HCT116 (cell line): ENCODE measurements at regions not wholly inside any gene's neighbourhood (a gene's known extent, or its start where the extent isn't known, plus 50 kb on each side); places are given as distances from the start of the nearest gene placed in this dataset.

Experiments used
- ATAC-seq: fragments of 200-7000 bp; cut with Tn5 transposase; 2 replicates; pipeline ENCODE4 v1.9.1; 2020; ENCODE audit warnings: mild to moderate bottlenecking, moderate library complexity
- BruUV-seq: library from RNA; stranded (reverse); fragments of 400-500 nt; replicated peaks from 2 replicates; lab custom pipeline; 2021; lab: Mats Ljungman, UMichigan
- CTCF ChIA-PET: fragments of 300-600 bp; sonication (Branson Sonifier 250); formaldehyde crosslinking; loops from one replicate; lab custom pipeline; 2021; ENCODE audit warnings: antibody characterized with exemption; lab: Charles Lee
- POLR2A ChIA-PET: fragments of 300-600, 350-600 bp; sonication (Branson Sonifier 250); formaldehyde crosslinking; loops from one replicate; lab custom pipeline; 2021; ENCODE audit warnings: antibody characterized with exemption; lab: Charles Lee
- RAD21 ChIA-PET, 2 experiments: fragments of 300-600 bp; sonication (Branson Sonifier 250); formaldehyde crosslinking; loops; one replicate each; lab custom pipeline; 2023; ENCODE audit warnings: low total read pairs in 2 of 2; ENCODE audit not compliant: uncharacterized antibody in 2 of 2, unreplicated experiment in 2 of 2, low non-redundant PET in 1 of 2; lab: Charles Lee
- DNase-seq: peaks from one replicate; pipeline ENCODE4 v3.0.0-alpha.2; 2010; ENCODE audit warnings: low read depth, low spot score
- H2AFZ ChIP-seq: fragments of 200-600 bp; shearing (Covaris generic), sonication (generic); 2 replicates; pipeline ENCODE4 v1.6.1; 2017; ENCODE audit warnings: low read depth, mixed run types, mixed read lengths, antibody characterized with exemption, low read length; ENCODE audit not compliant: poor library complexity, severe bottlenecking
- H3K27ac ChIP-seq: 2 replicates; pipeline ENCODE4 v1.5.1; 2012; ENCODE audit warnings: low read depth, low read length
- H3K27me3 ChIP-seq: fragments of 200-600 bp; sonication (generic); 2 replicates; pipeline ENCODE4 v1.6.1; 2016; ENCODE audit warnings: mixed run types, low read length, mixed read lengths; ENCODE audit not compliant: insufficient read depth
- H3K36me3 ChIP-seq, 2 experiments: fragments of 200-500 bp in 1 of 2; fragments of 200-600 bp in 1 of 2; sonication (Bioruptor generic) in 1 of 2; sonication (generic) in 1 of 2; 2 replicates each; pipeline versions ENCODE4 v1.5.1 to v1.6.1; 2014 to 2016; ENCODE audit warnings: low read length in 2 of 2, inconsistent platforms in 1 of 2, mixed read lengths in 1 of 2, mixed run types in 1 of 2; ENCODE audit not compliant: insufficient read depth in 2 of 2, control insufficient read depth in 1 of 2
- H3K4me1 ChIP-seq, 2 experiments: fragments of 200-600 bp in 1 of 2; sonication (generic) in 1 of 2; 2 replicates each; pipeline versions ENCODE4 v1.5.1 to v1.6.1; 2012 to 2017; ENCODE audit warnings: low read length in 2 of 2, inconsistent platforms in 1 of 2, mild to moderate bottlenecking in 1 of 2, mixed read lengths in 1 of 2, mixed run types in 1 of 2, moderate library complexity in 1 of 2; ENCODE audit not compliant: insufficient read depth in 2 of 2, control insufficient read depth in 1 of 2
- H3K4me2 ChIP-seq: fragments of 200-600 bp; sonication (generic); 2 replicates; pipeline ENCODE4 v1.6.1; 2017; ENCODE audit warnings: mixed run types, low read length, mixed read lengths
- H3K4me3 ChIP-seq, 2 experiments: fragments of 200-600 bp in 1 of 2; sonication (generic) in 1 of 2; replicated peaks in 1 of 2; 2 replicates each; pipeline ENCODE4 v1.5.1; 2011 to 2016; ENCODE audit warnings: low read length in 2 of 2, control low read depth in 1 of 2, low read depth in 1 of 2, mild to moderate bottlenecking in 1 of 2, mixed read lengths in 1 of 2, mixed run types in 1 of 2
- H3K79me2 ChIP-seq: fragments of 200-600 bp; sonication (generic); 2 replicates; pipeline ENCODE4 v1.6.1; 2017; ENCODE audit warnings: mild to moderate bottlenecking, mixed run types, low read length, moderate library complexity, mixed read lengths; ENCODE audit not compliant: insufficient read depth
- H3K9ac ChIP-seq: fragments of 200-600 bp; sonication (generic); 2 replicates; pipeline ENCODE4 v1.6.1; 2016; ENCODE audit warnings: low read length, mixed read lengths
- H3K9me2 ChIP-seq: fragments of 200-600 bp; sonication (generic), shearing (Covaris generic); 2 replicates; pipeline ENCODE4 v1.6.1; 2017; ENCODE audit warnings: mixed run types, mild to moderate bottlenecking, moderate library complexity; ENCODE audit not compliant: insufficient read depth
- H3K9me3 ChIP-seq, 2 experiments: fragments of 200-500 bp in 1 of 2; fragments of 200-600 bp in 1 of 2; sonication (Bioruptor generic) in 1 of 2; sonication (generic) in 1 of 2; 2 replicates each; pipeline ENCODE4 v1.6.1; 2014 to 2017; ENCODE audit warnings: low read length in 2 of 2, mixed read lengths in 2 of 2, inconsistent platforms in 1 of 2, low read depth in 1 of 2, mild to moderate bottlenecking in 1 of 2, mixed run types in 1 of 2, moderate library complexity in 1 of 2; ENCODE audit not compliant: control insufficient read depth in 1 of 2, insufficient read depth in 1 of 2
- H4K20me1 ChIP-seq: fragments of 200-600 bp; sonication (generic), shearing (Covaris generic); 2 replicates; pipeline ENCODE4 v1.6.1; 2017; ENCODE audit warnings: mixed run types, mild to moderate bottlenecking, moderate library complexity; ENCODE audit not compliant: insufficient read depth
- CBX3 ChIP-seq: IDR thresholded peaks from 2 replicates; pipeline ENCODE4 v1.6.1; 2012; ENCODE audit warnings: low read depth
- CEBPB ChIP-seq: IDR thresholded peaks from 2 replicates; pipeline ENCODE4 v1.6.1; 2012; ENCODE audit warnings: low read depth
- EGR1 ChIP-seq: IDR thresholded peaks from 2 replicates; pipeline ENCODE4 v1.6.1; 2012; ENCODE audit warnings: low read depth
- EZH2 ChIP-seq: fragments of 200-600 bp; sonication (generic); IDR thresholded peaks from 2 replicates; pipeline ENCODE4 v1.6.1; 2017; ENCODE audit warnings: antibody characterized with exemption, mixed run types
- EZH2phosphoT487 ChIP-seq: fragments of 200-600 bp; IDR thresholded peaks from 2 replicates; pipeline ENCODE4 v1.6.1; 2018; ENCODE audit warnings: antibody characterized with exemption, borderline replicate concordance
- FOSL1 ChIP-seq: IDR thresholded peaks from 2 replicates; pipeline ENCODE4 v1.6.1; 2012; ENCODE audit warnings: low read depth
- JUND ChIP-seq: IDR thresholded peaks from 2 replicates; pipeline ENCODE4 v1.6.1; 2012
- POLR2A ChIP-seq: IDR thresholded peaks from 2 replicates; pipeline ENCODE4 v1.7.0; 2011; ENCODE audit warnings: borderline replicate concordance; ENCODE audit not compliant: insufficient read depth, insufficient read length; ENCODE audit errors: extremely low read depth
- POLR2AphosphoS5 ChIP-seq: IDR thresholded peaks from 2 replicates; pipeline ENCODE4 v1.6.1; 2011; ENCODE audit warnings: mild to moderate bottlenecking, low read depth, low read length, moderate library complexity
- RAD21 ChIP-seq: IDR thresholded peaks from 2 replicates; pipeline ENCODE4 v1.6.1; 2012; ENCODE audit warnings: low read depth, mild to moderate bottlenecking
- SIN3A ChIP-seq: IDR thresholded peaks from 2 replicates; pipeline ENCODE4 v1.6.1; 2012; ENCODE audit warnings: low read depth
- SRF ChIP-seq: IDR thresholded peaks from 2 replicates; pipeline ENCODE4 v1.6.1; 2012; ENCODE audit warnings: low read depth
- TCF7L2 ChIP-seq: IDR thresholded peaks from 2 replicates; pipeline ENCODE4 v1.7.0; 2011; ENCODE audit warnings: borderline replicate concordance, inconsistent platforms; ENCODE audit not compliant: insufficient read depth, insufficient read length; ENCODE audit errors: extremely low read depth
- YY1 ChIP-seq: IDR thresholded peaks from 2 replicates; pipeline ENCODE4 v1.6.1; 2011; ENCODE audit warnings: low read length, low read depth, moderate library complexity, mild to moderate bottlenecking; ENCODE audit not compliant: insufficient replicate concordance; ENCODE audit errors: extremely low read depth
- ZFX ChIP-seq: fragments of 450-650 bp; IDR thresholded peaks from 2 replicates; pipeline ENCODE4 v1.6.1; 2017
- ZNF274 ChIP-seq: fragments of 200-500 bp; sonication (Bioruptor generic); IDR thresholded peaks from 2 replicates; pipeline ENCODE4 v1.6.1; 2014; ENCODE audit warnings: mild to moderate bottlenecking, low read depth, low read length, inconsistent platforms
- intact Hi-C: fragments of 100-400 bp; cut with micrococcal nuclease; formaldehyde crosslinking; loops from 2 replicates; pipeline ENCODE4 v1.10.0; 2022
- TF ChIP-seq, protein P1 (sequence below): IDR thresholded peaks from 2 replicates; pipeline ENCODE4 v1.6.1; 2012
- TF ChIP-seq, protein P2 (sequence below): IDR thresholded peaks from 2 replicates; pipeline ENCODE4 v1.6.1; 2012
- TF ChIP-seq, protein P3 (sequence below): IDR thresholded peaks from 2 replicates; pipeline ENCODE4 v1.6.1; 2011; ENCODE audit warnings: mild to moderate bottlenecking, low read length, moderate library complexity; ENCODE audit not compliant: insufficient replicate concordance; ENCODE audit errors: extremely low read depth
- TF ChIP-seq, protein P4 (sequence below), 3 experiments: fragments of 200-600 bp in 1 of 3; sonication (generic) in 1 of 3; IDR thresholded peaks in 2 of 3; conservative IDR thresholded peaks in 1 of 3; 2 replicates each; pipeline ENCODE4 v1.5.1; 2012 to 2017; ENCODE audit warnings: low read depth in 2 of 3, low read length in 2 of 3, antibody characterized with exemption in 1 of 3, borderline replicate concordance in 1 of 3, control low read depth in 1 of 3, mild to moderate bottlenecking in 1 of 3, mixed read lengths in 1 of 3, mixed run types in 1 of 3, moderate library complexity in 1 of 3; ENCODE audit not compliant: insufficient read depth in 1 of 3

DNA sequence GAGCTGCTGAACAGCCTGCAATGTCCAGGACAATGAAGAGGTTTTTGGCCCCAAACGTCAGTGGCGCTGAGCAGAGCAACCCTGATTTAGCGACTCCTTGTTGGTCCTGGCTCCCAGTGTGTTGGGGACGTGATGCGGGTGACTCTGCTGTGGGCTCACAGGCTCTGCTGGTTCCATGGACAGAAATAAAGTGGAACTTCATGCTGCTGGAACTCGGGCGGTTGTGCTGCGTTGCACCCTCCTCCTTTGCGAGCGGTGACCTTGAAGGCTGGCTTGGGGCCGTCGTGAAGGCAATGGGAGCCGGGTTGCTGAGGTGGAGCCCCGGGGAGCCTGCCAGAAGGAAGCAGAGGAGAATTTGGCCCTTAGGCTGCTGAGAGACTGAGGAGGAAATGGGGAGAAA, 122.6 kb upstream of the C1orf174 start:
- no peak overlapping the region for H3K4me2 ChIP-seq
- H3K27me3 ChIP-seq: peaks cover 17% of the 10 kb centered on the region; the same call in 1 of the 2 replicates
- no peaks in the 10 kb centered on the region for H3K79me2 ChIP-seq
- CTCF ChIA-PET: no interaction called here
- H3K4me1 ChIP-seq: no peaks in the 10 kb centered on the region
- H3K4me3 ChIP-seq: no peak overlapping the region
- intact Hi-C loops: no loop called here
- no peak overlapping the region for H3K27ac ChIP-seq
- TF ChIP-seq EZH2phosphoT487 (no peak), SRF (no peak), CBX3 (no peak), SIN3A (no peak), RAD21 (no peak), YY1 (no peak), JUND (no peak), FOSL1 (no peak), ZNF274 (no peak), ZFX (no peak), CEBPB (no peak), POLR2AphosphoS5 (no peak), EZH2 (no peak), TCF7L2 (no peak), POLR2A (no peak), EGR1 (no peak)
- TF ChIP-seq, protein P1, sequence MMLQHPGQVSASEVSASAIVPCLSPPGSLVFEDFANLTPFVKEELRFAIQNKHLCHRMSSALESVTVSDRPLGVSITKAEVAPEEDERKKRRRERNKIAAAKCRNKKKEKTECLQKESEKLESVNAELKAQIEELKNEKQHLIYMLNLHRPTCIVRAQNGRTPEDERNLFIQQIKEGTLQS: no peak
- TF ChIP-seq, protein P2, sequence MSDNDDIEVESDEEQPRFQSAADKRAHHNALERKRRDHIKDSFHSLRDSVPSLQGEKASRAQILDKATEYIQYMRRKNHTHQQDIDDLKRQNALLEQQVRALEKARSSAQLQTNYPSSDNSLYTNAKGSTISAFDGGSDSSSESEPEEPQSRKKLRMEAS: no peak
- TF ChIP-seq, protein P3, sequence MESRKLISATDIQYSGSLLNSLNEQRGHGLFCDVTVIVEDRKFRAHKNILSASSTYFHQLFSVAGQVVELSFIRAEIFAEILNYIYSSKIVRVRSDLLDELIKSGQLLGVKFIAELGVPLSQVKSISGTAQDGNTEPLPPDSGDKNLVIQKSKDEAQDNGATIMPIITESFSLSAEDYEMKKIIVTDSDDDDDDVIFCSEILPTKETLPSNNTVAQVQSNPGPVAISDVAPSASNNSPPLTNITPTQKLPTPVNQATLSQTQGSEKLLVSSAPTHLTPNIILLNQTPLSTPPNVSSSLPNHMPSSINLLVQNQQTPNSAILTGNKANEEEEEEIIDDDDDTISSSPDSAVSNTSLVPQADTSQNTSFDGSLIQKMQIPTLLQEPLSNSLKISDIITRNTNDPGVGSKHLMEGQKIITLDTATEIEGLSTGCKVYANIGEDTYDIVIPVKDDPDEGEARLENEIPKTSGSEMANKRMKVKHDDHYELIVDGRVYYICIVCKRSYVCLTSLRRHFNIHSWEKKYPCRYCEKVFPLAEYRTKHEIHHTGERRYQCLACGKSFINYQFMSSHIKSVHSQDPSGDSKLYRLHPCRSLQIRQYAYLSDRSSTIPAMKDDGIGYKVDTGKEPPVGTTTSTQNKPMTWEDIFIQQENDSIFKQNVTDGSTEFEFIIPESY: no peak
- TF ChIP-seq, protein P4, sequence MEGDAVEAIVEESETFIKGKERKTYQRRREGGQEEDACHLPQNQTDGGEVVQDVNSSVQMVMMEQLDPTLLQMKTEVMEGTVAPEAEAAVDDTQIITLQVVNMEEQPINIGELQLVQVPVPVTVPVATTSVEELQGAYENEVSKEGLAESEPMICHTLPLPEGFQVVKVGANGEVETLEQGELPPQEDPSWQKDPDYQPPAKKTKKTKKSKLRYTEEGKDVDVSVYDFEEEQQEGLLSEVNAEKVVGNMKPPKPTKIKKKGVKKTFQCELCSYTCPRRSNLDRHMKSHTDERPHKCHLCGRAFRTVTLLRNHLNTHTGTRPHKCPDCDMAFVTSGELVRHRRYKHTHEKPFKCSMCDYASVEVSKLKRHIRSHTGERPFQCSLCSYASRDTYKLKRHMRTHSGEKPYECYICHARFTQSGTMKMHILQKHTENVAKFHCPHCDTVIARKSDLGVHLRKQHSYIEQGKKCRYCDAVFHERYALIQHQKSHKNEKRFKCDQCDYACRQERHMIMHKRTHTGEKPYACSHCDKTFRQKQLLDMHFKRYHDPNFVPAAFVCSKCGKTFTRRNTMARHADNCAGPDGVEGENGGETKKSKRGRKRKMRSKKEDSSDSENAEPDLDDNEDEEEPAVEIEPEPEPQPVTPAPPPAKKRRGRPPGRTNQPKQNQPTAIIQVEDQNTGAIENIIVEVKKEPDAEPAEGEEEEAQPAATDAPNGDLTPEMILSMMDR (IDR thresholded peaks at IDR 0.05 in 2 of 3, conservative IDR thresholded peaks at IDR 0.05 in 1 of 3; ENCODE audit: borderline replicate concordance in 1 of 3, insufficient read depth in 1 of 3, low read depth in 2 of 3, low read length in 2 of 3): no peak
- RAD21 ChIA-PET: no interaction called here
- H3K9ac ChIP-seq: no peak overlapping the region
- no peaks in the 10 kb centered on the region for H3K9me2 ChIP-seq
- no peak overlapping the region for H2AFZ ChIP-seq
- no peaks in the 10 kb centered on the region for H4K20me1 ChIP-seq
- H3K9me3 ChIP-seq: no peaks in the 10 kb centered on the region
- no peaks in the 10 kb centered on the region for H3K36me3 ChIP-seq
- POLR2A ChIA-PET: no interaction called here
- no peak for DNase-seq
- no TSS peak for BruUV-seq
- ATAC-seq: no peak
